ENCODE measurements at regions not wholly inside any gene's neighbourhood (a gene's known extent, or its start where the extent isn't known, plus 50 kb on each side); places are given as distances from the start of the nearest gene placed in this dataset.

GRCh38 chr5:24397601-24398000 is 247.2 kb downstream of the CDH10 start (continued):
- TF ChIP-seq HLTF (IDR thresholded peaks at IDR 0.05) (no peak), ZNF57 (CRISPR knock-in tag; IDR thresholded peaks at IDR 0.05) (no peak), ESRRB (CRISPR knock-in tag; IDR thresholded peaks at IDR 0.05; ENCODE audit: borderline replicate concordance) (no peak), HDGF (IDR thresholded peaks at IDR 0.05) (no peak), ZNF395 (CRISPR knock-in tag; IDR thresholded peaks at IDR 0.05) (no peak), CHD1 (IDR thresholded peaks at IDR 0.05; ENCODE audit: low read length) (no peak), ZNF41 (CRISPR knock-in tag; conservative IDR thresholded peaks at IDR 0.05) (no peak), RBM25 (IDR thresholded peaks at IDR 0.05; ENCODE audit: low read depth, low read length, severe bottlenecking) (no peak), SMAD2 (IDR thresholded peaks at IDR 0.05; ENCODE audit: low read depth, low read length) (no peak)

GRCh38 chr5:24401773-24402172 is 243.0 kb downstream of the CDH10 start:
- Histone ChIP-seq H3K79me2 (ENCODE audit: control insufficient read depth, insufficient read depth, low read length) (no peaks in the 10 kb centered on the region), H3K27ac (ENCODE audit: extremely low read depth, low read depth, low read length) (no peak overlapping the region), H3K27me3 (ENCODE audit: control insufficient read depth in 2 of 2, insufficient read depth in 2 of 2, low read length in 2 of 2) (no peaks in the 10 kb centered on the region), H4K20me1 (replicated peaks; ENCODE audit: control insufficient read depth, insufficient read depth, low read length) (no peaks in the 10 kb centered on the region), H3K9ac (ENCODE audit: insufficient read depth in 1 of 2, low read depth in 2 of 2, low read length in 2 of 2) (no peak overlapping the region), H3K4me3 (no peak overlapping the region), H3K4me2 (ENCODE audit: insufficient read depth, low read length) (no peak overlapping the region), H3K9me1 (ENCODE audit: control insufficient read depth, insufficient read depth, low read length) (no peaks in the 10 kb centered on the region), H3K9me3 (replicated peaks; ENCODE audit: control insufficient read depth, insufficient read depth, low read depth, low read length) (no peaks in the 10 kb centered on the region), H3K36me3 (ENCODE audit: control insufficient read depth, insufficient read depth, low read length) (no peaks in the 10 kb centered on the region), H2AFZ (ENCODE audit: low read depth, low read length) (no peak overlapping the region), H3K4me1 (replicated peaks in 1 of 2; ENCODE audit: control insufficient read depth in 2 of 2, insufficient read depth in 2 of 2, low read length in 2 of 2) (no peaks in the 10 kb centered on the region)
- BruUV-seq (replicated peaks), result no TSS peak
- ChIA-PET POLR2A (no interaction called here), CTCF (ENCODE audit: low intra/inter-chr PET ratio) (no interaction called here)
- intact Hi-C loops (cut with micrococcal nuclease), result no loop called here
- FAIRE-seq (no peak), ATAC-seq (no peak), DNase-seq (ENCODE audit: extremely low read depth in 1 of 4, low spot score in 3 of 4) (no peak)
- in situ Hi-C loops (cut with MboI), result no loop called here
- WGBS (ENCODE audit: insufficient coverage, low coverage, missing lambda C conversion rate), result 2% methylated on average over 3 of the region's 3 CpGs
- no peak for TF ChIP-seq ATF6 (CRISPR knock-in tag; IDR thresholded peaks at IDR 0.05)
- no peak for TF ChIP-seq THRA (IDR thresholded peaks at IDR 0.05)
- TF ChIP-seq TBP (optimal IDR thresholded peaks at IDR 0.05; ENCODE audit: low read depth, low read length), result no peak
- TF ChIP-seq FUS (optimal IDR thresholded peaks at IDR 0.05; ENCODE audit: low read depth, low read length), result no peak
- TF ChIP-seq THRAP3 (IDR thresholded peaks at IDR 0.05; ENCODE audit: borderline replicate concordance), result no peak
- TF ChIP-seq SMARCE1 (IDR thresholded peaks at IDR 0.05), result no peak
- TF ChIP-seq ZNF347 (CRISPR knock-in tag; IDR thresholded peaks at IDR 0.05; ENCODE audit: low read depth), result no peak
- no peak for TF ChIP-seq CBX2 (IDR thresholded peaks at IDR 0.05; ENCODE audit: insufficient read depth, low read length, poor library complexity, severe bottlenecking)
- TF ChIP-seq ZNF253 (CRISPR knock-in tag; conservative IDR thresholded peaks at IDR 0.05), result no peak
- TF ChIP-seq ID3 (CRISPR knock-in tag; IDR thresholded peaks at IDR 0.05), result no peak
- no peak for TF ChIP-seq ID3 (tag; IDR thresholded peaks at IDR 0.05)
